Left colon (tissue), 2 donors: ENCODE measurements at regions not wholly inside any gene's neighbourhood (a gene's known extent, or its start where the extent isn't known, plus 50 kb on each side); places are given as distances from the start of the nearest gene placed in this dataset.
"Not testable (repeated sequence)": the region's sequence is repeated elsewhere in the genome, so short reads cannot be mapped to it uniquely, and the experiment has no call there.

Experiments used
- ATAC-seq: fragments of 200-7000 bp; cut with Tn5 transposase; one replicate; pipeline ENCODE4 v1.9.1; 2020; ENCODE audit warnings: mild to moderate bottlenecking, moderate library complexity
- DNase-seq, 2 donors: peaks; one replicate each; pipeline ENCODE4 v3.0.0-alpha.2; 2020
- intact Hi-C, 2 donors: fragments of 100-400 bp; cut with DNase I in 1 of 2; cut with micrococcal nuclease in 1 of 2; formaldehyde crosslinking; loops; one replicate each; pipeline versions ENCODE4 v1.11.2 to v1.14.0; 2022; cut with DNase I, micrococcal nuclease
- donor health status: DM: no; HTN: no; CAD: no.
- donor health status: DM: yes; HTN: yes; CAD: no.

- ATAC-seq: no peak
- intact Hi-C loops: no loop called here
These were observed 195.1 kb upstream of the CBLB start for GRCh38 chr3:106063909-106064308.

GRCh38 chr3:106065831-106066230 is 197.0 kb upstream of the CBLB start:
- ATAC-seq: no peak
- intact Hi-C loops: no loop called here
- no peak for DNase-seq

More at GRCh38 chr3:106063909-106064308, 195.1 kb upstream of the CBLB start:
- no peak for DNase-seq

GRCh38 chr3:106067711-106068110 is 198.9 kb upstream of the CBLB start:
- intact Hi-C loops: no loop called here
- ATAC-seq (no peak), DNase-seq (no peak)

GRCh38 chr3:106068381-106068780 is 199.6 kb upstream of the CBLB start:
- intact Hi-C loops: no loop called here
- ATAC-seq: no peak
- DNase-seq: no peak

- DNase-seq (no peak), ATAC-seq (no peak)
- intact Hi-C loops: no loop called here
These were observed 200.0 kb upstream of the CBLB start for GRCh38 chr3:106068795-106069194.

GRCh38 chr3:106070187-106070586 is 201.4 kb upstream of the CBLB start:
- DNase-seq (no peak), ATAC-seq (no peak)
- intact Hi-C loops: no loop called here

- DNase-seq: no peak
- intact Hi-C loops: no loop called here
- no peak for ATAC-seq
These were observed 202.5 kb upstream of the CBLB start for GRCh38 chr3:106071306-106071705.

GRCh38 chr3:106072596-106072995 is 203.8 kb upstream of the CBLB start:
- DNase-seq, ATAC-seq, intact Hi-C loops: not testable (repeated sequence)

GRCh38 chr3:106073806-106074205 is 205.0 kb upstream of the CBLB start:
- ATAC-seq, intact Hi-C loops, DNase-seq: not testable (repeated sequence)

- DNase-seq, intact Hi-C loops, ATAC-seq: not testable (repeated sequence)
These were observed 206.9 kb upstream of the CBLB start for GRCh38 chr3:106075731-106076130.

GRCh38 chr3:106078635-106079034 is 209.8 kb upstream of the CBLB start:
- DNase-seq: no peak
- no peak for ATAC-seq
- intact Hi-C loops: no loop called here

GRCh38 chr3:106082616-106083015 is 213.8 kb upstream of the CBLB start:
- ATAC-seq: no peak
- intact Hi-C loops: no loop called here
- no peak for DNase-seq

GRCh38 chr3:106083207-106083606 is 214.4 kb upstream of the CBLB start:
- intact Hi-C loops: no loop called here
- ATAC-seq: no peak
- DNase-seq: no peak

- ATAC-seq: no peak
- intact Hi-C loops: no loop called here
- no peak for DNase-seq
These were observed 215.0 kb upstream of the CBLB start for GRCh38 chr3:106083854-106084253.

- ATAC-seq (no peak), DNase-seq (no peak)
- intact Hi-C loops: no loop called here
These were observed 217.2 kb upstream of the CBLB start for GRCh38 chr3:106086038-106086437.

GRCh38 chr3:106086636-106087035 is 217.8 kb upstream of the CBLB start:
- no peak for ATAC-seq
- intact Hi-C loops: no loop called here
- no peak for DNase-seq

GRCh38 chr3:106088304-106088703 is 219.5 kb upstream of the CBLB start:
- no peak for ATAC-seq
- DNase-seq: no peak
- intact Hi-C loops: no loop called here

GRCh38 chr3:106088899-106089298 is 220.1 kb upstream of the CBLB start:
- no peak for DNase-seq
- intact Hi-C loops: no loop called here
- ATAC-seq: no peak

- ATAC-seq (no peak), DNase-seq (no peak)
- intact Hi-C loops: no loop called here
These were observed 221.0 kb upstream of the CBLB start for GRCh38 chr3:106089806-106090205.

- ATAC-seq (no peak), DNase-seq (no peak)
- intact Hi-C loops: no loop called here
These were observed 224.0 kb upstream of the CBLB start for GRCh38 chr3:106092792-106093191.

- ATAC-seq (no peak), DNase-seq (no peak)
- intact Hi-C loops: no loop called here
These were observed 224.8 kb upstream of the CBLB start for GRCh38 chr3:106093616-106094015.
